Stimulated activated CD4-positive, alpha-beta T cell treated with anti-CD3 and anti-CD28 coated beads, Interleukin-1b, Interleukin-23, amount 100 ng/mL, for 48 hours (primary cell): ENCODE measurements at regions not wholly inside any gene's neighbourhood (a gene's known extent, or its start where the extent isn't known, plus 50 kb on each side); places are given as distances from the start of the nearest gene placed in this dataset.

Experiments
- DNase-seq: peaks from one replicate; pipeline ENCODE4 v3.0.0-alpha.2; 2020

DNA sequence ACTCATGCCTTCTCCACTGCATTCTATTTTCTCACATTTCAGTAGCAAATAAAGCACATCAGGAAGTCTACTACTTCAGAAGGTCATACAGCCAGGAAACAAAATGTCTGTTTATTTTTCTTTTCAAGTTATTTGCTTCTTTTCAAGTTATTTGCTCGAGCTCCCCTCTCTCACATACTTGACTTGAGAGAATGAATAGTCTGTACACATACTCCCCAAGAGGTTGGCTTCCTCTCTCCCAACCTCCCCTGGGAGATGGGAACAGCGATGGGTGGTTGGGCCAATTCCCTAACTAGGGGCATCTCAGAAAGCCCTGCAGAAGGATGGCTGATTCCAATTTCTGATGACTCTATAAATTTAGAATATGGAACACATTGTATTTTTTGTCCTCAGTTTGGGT, 64.7 kb upstream of the PTPN13 start:
- no peak for DNase-seq

DNA sequence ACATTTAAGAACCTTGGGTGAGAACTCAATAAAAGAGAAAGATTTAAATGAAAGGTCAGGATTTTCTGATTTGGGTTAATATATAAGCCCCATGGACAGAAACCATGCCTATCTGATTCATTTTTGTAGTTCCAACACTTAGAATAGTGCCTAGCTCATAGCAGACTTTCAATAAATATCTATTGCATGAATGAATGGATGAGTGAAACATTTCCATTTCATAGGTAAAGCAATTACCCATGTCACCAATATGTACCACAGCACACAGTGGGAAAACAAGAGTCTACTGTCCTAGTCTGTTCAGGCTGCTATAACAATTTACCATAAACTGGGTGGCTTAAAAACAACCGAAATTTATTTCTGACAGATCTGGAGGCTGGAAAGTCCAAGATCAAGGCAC, 63.9 kb upstream of the PTPN13 start:
- no peak for DNase-seq

DNA sequence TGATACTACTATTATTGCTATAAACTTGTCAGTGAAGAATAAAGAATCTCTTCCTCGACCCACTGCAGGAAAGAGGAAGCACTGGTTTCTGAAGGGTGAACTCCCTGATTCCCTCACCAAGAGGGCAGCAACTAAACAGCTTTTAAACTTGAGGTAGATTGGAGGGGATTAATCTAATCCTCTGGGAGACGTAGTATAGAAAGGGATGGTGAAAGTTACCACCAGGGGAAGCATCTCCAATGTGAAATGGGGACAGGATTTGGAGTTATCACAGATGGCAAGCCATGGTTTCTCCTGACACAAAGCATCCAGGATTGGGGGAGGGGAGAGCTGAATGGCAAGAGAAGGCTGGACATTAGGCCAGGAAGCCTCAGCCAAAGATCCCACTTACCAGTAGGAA, 62.7 kb upstream of the PTPN13 start:
- no peak for DNase-seq

DNA sequence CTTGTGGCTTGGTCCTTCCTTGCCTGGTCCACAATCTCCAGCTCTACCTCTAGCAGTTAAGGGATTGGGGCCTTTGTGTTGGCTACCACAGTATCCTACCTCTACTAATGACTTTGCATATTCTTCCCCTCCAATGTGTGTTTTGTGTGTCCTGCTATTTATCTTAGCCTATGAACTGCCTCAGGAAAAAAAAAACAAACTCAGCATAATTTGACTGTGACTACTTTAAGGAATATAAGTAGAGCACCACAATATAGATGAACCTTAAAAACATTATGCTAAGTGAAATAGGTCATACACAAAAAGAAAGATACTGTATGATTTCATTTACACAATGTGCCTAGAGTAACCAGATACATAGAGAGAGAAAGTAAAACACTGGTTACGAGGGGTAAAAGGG, 61.3 kb upstream of the PTPN13 start:
- no peak for DNase-seq

DNA sequence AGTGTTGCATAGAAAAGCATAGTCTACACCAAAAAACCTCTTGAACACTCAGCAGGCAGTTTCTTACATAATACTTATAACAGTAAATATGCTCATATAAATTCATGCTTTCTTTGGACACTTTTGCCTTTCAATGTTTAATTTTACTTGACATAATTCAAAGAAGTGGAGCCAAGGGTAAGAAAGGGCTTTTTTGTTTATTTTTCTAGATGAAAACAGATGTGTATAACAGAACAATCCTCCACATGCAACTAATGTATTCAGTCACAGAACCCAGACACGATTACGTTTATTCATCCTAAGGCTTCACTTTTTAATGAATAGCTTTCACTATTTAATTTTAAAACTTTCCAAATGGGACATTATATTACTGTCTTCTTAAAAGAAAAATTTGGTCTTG, 58.0 kb upstream of the PTPN13 start:
- no peak for DNase-seq

DNA sequence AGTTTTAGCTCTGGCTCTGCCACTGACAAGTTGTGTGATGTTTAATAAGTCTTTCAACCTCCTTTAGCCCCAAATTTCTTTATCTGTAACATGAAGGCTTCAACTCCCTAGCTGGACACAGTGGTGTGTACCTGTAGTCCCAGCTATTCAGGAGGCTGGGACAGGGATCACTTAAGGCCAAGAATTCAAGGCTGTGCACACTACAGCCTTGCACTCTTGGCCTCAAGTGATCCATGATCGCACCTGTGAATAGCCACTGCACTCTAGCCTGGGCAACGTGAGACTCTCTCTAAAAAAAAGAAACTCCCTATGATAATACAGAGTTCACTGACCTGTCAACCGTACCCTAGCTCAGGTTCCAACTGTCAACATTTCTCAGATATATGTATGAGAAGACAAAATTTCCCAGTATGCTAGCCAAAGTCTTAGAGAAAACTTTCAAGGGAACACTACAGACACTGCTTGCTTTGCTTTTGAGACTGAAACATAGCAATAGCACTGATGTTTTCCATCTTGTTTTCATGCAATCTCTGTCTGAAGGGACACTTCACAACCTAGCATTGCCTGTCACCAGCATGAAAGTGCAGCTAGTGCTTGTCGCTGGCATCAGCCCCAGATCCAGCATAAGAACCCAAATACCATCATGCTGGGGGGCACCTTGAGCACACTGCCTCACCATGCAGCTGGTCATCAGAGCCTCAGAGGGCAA, 51.6 kb upstream of the PTPN13 start:
- no peak for DNase-seq

DNA sequence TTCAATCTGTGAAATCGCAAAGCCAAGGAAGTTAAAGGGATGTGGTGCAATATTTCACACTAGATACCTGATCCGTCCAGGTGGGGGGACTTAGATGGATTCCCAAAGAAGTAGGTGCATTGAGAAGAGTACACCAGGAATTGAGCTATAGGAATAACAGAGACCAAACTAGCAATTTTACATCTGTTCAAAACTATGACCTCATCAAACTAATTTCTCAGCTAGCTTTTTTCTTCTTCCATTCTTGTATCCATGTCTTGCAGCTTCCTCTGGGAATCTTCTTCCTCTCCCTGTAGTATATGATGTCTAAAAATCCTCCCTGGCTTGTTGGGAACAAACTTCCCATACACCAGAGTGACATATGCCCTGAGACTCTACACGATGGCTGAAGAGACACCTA, 51.0 kb upstream of the PTPN13 start:
- no peak for DNase-seq

DNA sequence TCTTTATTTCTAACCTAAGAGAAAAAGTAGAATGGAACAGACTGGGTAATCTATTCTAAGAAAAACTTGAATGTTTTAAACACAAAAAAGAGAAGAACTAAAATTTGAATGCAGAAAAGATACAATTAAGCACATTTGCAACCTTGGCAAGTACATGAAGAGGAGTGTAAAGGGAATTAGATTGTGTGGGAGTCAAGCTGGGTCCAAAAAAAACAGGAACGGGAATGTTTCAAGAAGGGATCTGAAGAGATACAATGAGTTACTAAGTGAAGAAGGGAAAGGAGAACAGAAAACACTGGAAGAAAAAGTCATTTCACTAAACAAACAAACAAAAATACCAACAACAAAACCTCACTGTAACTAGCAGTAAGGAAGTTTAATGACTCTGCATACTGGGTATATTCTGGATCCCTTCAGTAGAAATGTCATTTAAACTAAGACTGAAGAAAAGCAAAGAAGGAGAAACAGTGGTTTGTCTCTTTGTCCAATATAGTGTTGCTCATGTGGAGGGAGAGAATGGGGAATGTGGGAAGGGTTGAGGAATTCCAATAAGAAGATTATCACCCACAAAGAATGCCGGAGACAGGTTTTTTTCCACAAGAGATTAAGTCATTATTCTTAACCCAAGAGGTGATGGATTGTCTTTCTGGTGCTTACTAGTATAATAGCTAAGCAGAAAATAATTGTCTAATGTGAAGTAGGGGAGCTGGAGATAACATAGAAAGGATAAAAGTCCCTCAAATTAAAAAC, 50.4 kb upstream of the PTPN13 start:
- no peak for DNase-seq

DNA sequence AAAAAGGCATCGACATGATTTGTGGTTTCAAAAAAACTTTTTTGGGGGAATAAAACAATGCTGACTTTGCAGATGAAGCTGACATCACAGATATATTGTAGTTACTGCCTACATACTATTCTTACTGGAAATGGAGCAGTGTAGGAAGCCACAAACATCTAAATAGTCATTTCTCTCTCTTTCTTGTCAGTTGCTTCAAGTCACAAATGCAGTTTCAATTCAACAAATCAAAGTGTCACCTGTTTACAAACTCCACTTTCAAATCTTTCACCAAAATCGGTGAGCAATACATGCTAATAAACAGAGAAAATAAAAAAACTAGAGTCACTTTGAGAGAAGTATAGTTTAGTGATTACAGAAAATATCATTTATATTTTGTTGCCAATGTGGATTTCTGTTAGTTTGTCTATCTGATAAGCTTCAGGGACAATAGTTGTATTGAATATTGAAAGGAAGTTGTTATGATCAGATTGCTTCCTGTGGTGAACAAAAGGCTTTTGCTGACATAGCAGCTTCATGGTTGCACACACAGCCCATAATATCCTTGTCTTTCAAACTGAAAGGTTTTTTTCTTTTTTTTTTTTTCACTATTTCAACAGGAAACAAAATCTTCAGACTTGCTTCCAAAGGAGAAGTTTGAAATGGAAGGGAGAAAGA, 49.7 kb upstream of the PTPN13 start:
- no peak for DNase-seq
